B cell (primary cell): ENCODE measurements at regions not wholly inside any gene's neighbourhood (a gene's known extent, or its start where the extent isn't known, plus 50 kb on each side); places are given as distances from the start of the nearest gene placed in this dataset.

ENCODE experiments used
- CTCF ChIP-seq: fragments of 200-600 bp; IDR thresholded peaks from one replicate; pipeline ENCODE4 v1.8.0; 2022; ENCODE audit warnings: antibody characterized with exemption, mild to moderate bottlenecking
- EZH2 ChIP-seq: IDR thresholded peaks from 2 replicates; pipeline ENCODE4 v1.6.1; 2012; ENCODE audit warnings: borderline replicate concordance, low read depth, mild to moderate bottlenecking, moderate library complexity, low read length; ENCODE audit not compliant: insufficient read depth, poor library complexity, severe bottlenecking

- TF ChIP-seq EZH2 (no peak), CTCF (no peak)
These were observed 363.4 kb upstream of the RARB start for GRCh38 chr3:25064681-25065080.
